Lung microvascular endothelial cell (primary cell): ENCODE measurements at regions not wholly inside any gene's neighbourhood (a gene's known extent, or its start where the extent isn't known, plus 50 kb on each side); places are given as distances from the start of the nearest gene placed in this dataset.
"Not testable (repeated sequence)": the region's sequence is repeated elsewhere in the genome, so short reads cannot be mapped to it uniquely, and the experiment has no call there.

Experiments
- DNase-seq, 2 donors: peaks; one replicate each; pipeline versions ENCODE4 v3.0.0 to v3.0.0-alpha.2; 2010; ENCODE audit warnings: low read depth in 2 of 2

- no peak for DNase-seq
Measured at GRCh38 chrX:41002026-41002425, 83.2 kb upstream of the USP9X start.

GRCh38 chrX:41003506-41004270 is 81.6 kb upstream of the USP9X start:
- no peak for DNase-seq

- peak; percentile 26 to 32 for DNase-seq
Measured at GRCh38 chrX:41005445-41005992, 79.7 kb upstream of the USP9X start.

GRCh38 chrX:41009850-41010846 is 75.1 kb upstream of the USP9X start:
- DNase-seq = peak; percentile 89 to 93

GRCh38 chrX:41014776-41015360 is 70.4 kb upstream of the USP9X start:
- no peak for DNase-seq

- not testable (repeated sequence) for DNase-seq
Measured at GRCh38 chrX:41017785-41018184, 67.5 kb upstream of the USP9X start.

GRCh38 chrX:41018391-41019040 is 66.7 kb upstream of the USP9X start:
- DNase-seq = not testable (repeated sequence)

- DNase-seq = no peak
Measured at GRCh38 chrX:41019041-41019392, 66.2 kb upstream of the USP9X start.

- DNase-seq = no peak
Measured at GRCh38 chrX:41022566-41022965, 62.7 kb upstream of the USP9X start.

GRCh38 chrX:41023098-41023497 is 62.1 kb upstream of the USP9X start:
- no peak for DNase-seq

GRCh38 chrX:41024335-41024734 is 60.9 kb upstream of the USP9X start:
- not testable (repeated sequence) for DNase-seq

- no peak for DNase-seq
Measured at GRCh38 chrX:41024755-41025154, 60.5 kb upstream of the USP9X start.

- DNase-seq = no peak
Measured at GRCh38 chrX:41025926-41026701, 59.1 kb upstream of the USP9X start.

GRCh38 chrX:41026702-41027078 is 58.6 kb upstream of the USP9X start:
- DNase-seq = no peak

GRCh38 chrX:41029332-41029731 is 55.9 kb upstream of the USP9X start:
- peak in 1 of 2 donors; percentile 9 for DNase-seq

GRCh38 chrX:41031256-41031967 is 53.8 kb upstream of the USP9X start:
- no peak for DNase-seq

- peak; percentile 13 to 35 for DNase-seq
Measured at GRCh38 chrX:41033299-41033698, 51.9 kb upstream of the USP9X start.

- not testable (repeated sequence) for DNase-seq
Measured at GRCh38 chrX:41034902-41035301, 50.3 kb upstream of the USP9X start.
